NT2/D1 (cell line): ENCODE measurements at regions not wholly inside any gene's neighbourhood (a gene's known extent, or its start where the extent isn't known, plus 50 kb on each side); places are given as distances from the start of the nearest gene placed in this dataset.
"Not testable (repeated sequence)": the region's sequence is repeated elsewhere in the genome, so short reads cannot be mapped to it uniquely, and the experiment has no call there.

Source experiments
- DNase-seq: peaks from one replicate; pipeline ENCODE4 v3.0.0-alpha.2; 2011; ENCODE audit warnings: low read depth, low spot score
- H3K27me3 ChIP-seq: 2 replicates; pipeline ENCODE4 v1.6.0; 2011; ENCODE audit warnings: mild to moderate bottlenecking; ENCODE audit not compliant: insufficient read length, insufficient read depth
- H3K36me3 ChIP-seq: 2 replicates; pipeline ENCODE4 v1.6.1; 2011; ENCODE audit warnings: mild to moderate bottlenecking, low read length, mixed read lengths; ENCODE audit not compliant: insufficient read depth, insufficient read length
- H3K4me1 ChIP-seq: 2 replicates; pipeline ENCODE4 v1.5.1; 2011; ENCODE audit not compliant: insufficient read depth, insufficient read length
- H3K4me3 ChIP-seq: 2 replicates; pipeline ENCODE4 v1.5.1; 2011; ENCODE audit warnings: low read depth; ENCODE audit not compliant: insufficient read length
- H3K9ac ChIP-seq: 2 replicates; pipeline ENCODE4 v1.6.0; 2011; ENCODE audit warnings: low read depth; ENCODE audit not compliant: insufficient read length
- H3K9me3 ChIP-seq: 2 replicates; pipeline ENCODE4 v1.5.1; 2011; ENCODE audit warnings: mild to moderate bottlenecking, low read length; ENCODE audit not compliant: insufficient read depth
- SUZ12 ChIP-seq: IDR thresholded peaks from 2 replicates; pipeline ENCODE4 v1.6.1; 2011; ENCODE audit not compliant: insufficient read length, insufficient read depth; ENCODE audit errors: extremely low read depth
- YY1 ChIP-seq: IDR thresholded peaks from 2 replicates; pipeline ENCODE4 v1.6.1; 2011; ENCODE audit not compliant: insufficient read length, insufficient read depth
- ZNF274 ChIP-seq: IDR thresholded peaks from 2 replicates; pipeline ENCODE4 v1.6.1; 2011; ENCODE audit warnings: mild to moderate bottlenecking, low read depth, low read length

GRCh38 chr3:162391301-162391700, 894.7 kb downstream of the OTOL1 start:
- H3K4me3 ChIP-seq: no peak overlapping the region
- DNase-seq: no peak
- TF ChIP-seq YY1 (no peak), ZNF274 (no peak), SUZ12 (no peak)
- H3K9me3 ChIP-seq: no peaks in the 10 kb centered on the region
- H3K27me3 ChIP-seq: no peaks in the 10 kb centered on the region
- no peak overlapping the region for H3K9ac ChIP-seq
- no peaks in the 10 kb centered on the region for H3K4me1 ChIP-seq
- H3K36me3 ChIP-seq: no peaks in the 10 kb centered on the region

DNA sequence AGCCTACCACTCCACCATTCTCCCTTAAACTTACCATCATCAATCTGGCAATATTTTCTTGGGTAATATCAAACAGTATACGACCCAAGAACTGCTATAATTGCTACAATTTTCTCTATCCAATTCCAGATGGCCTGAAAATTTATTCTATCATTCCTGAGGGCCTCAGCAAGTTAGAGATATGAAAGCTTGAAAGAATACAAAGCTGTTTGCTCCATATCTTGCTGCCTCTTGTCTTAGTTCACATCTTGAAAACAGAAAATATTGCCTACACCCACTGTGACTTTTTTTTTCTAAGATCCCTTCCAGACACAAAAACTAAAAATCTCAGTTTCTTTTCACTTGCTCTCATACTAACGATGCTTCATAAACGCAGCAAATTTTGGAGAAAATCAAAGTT, 898.9 kb downstream of the OTOL1 start:
- no peaks in the 10 kb centered on the region for H3K36me3 ChIP-seq
- no peak for DNase-seq
- no peaks in the 10 kb centered on the region for H3K4me1 ChIP-seq
- no peaks in the 10 kb centered on the region for H3K27me3 ChIP-seq
- no peak for TF ChIP-seq SUZ12
- TF ChIP-seq YY1: no peak
- no peak for TF ChIP-seq ZNF274
- no peak overlapping the region for H3K9ac ChIP-seq
- no peaks in the 10 kb centered on the region for H3K9me3 ChIP-seq
- no peak overlapping the region for H3K4me3 ChIP-seq

DNA sequence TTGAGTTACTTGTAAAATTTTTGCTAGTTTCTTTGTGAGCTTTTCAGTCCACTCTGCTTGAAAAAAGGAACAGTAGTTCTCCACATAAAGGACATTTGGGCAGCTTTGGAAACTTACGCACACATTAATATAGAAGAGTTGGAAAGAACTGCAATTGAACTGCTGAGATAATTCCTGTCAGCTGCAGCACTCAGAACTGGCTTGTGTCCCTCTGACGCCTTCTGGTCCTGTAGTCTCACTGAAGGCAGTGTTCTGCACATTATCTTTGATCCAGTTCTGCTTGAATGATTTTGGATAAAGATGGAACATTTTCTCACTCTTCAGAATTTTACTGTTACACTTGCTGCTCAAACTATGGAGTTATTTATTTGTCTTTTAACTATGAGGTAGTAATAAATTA, 901.9 kb downstream of the OTOL1 start:
- Histone ChIP-seq H3K27me3 (no peaks in the 10 kb centered on the region), H3K4me3 (no peak overlapping the region), H3K36me3 (no peaks in the 10 kb centered on the region), H3K4me1 (no peaks in the 10 kb centered on the region), H3K9ac (no peak overlapping the region), H3K9me3 (no peaks in the 10 kb centered on the region)
- no peak for DNase-seq
- TF ChIP-seq ZNF274 (no peak), YY1 (no peak)

DNA sequence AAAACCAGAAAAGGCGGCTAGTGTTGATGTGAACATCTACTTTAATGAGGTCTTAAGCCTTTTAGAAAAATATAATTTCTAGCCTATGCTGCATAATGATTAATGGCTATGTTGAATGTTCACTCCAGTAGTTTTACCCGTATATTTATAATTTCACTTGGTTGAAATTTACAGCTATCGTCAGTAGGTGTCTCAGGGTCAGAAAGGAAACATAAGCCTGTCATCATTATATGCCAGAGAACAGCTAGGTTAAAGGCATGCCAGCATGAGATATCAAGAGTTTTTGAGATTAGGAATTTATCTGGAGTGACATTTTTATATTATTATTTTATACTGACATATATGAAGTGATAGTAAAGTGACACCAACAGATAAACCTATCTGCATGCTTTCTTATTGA, 904.1 kb downstream of the OTOL1 start:
- no peak for TF ChIP-seq YY1
- TF ChIP-seq ZNF274: no peak
- TF ChIP-seq SUZ12: no peak
- H3K4me3 ChIP-seq: no peak overlapping the region
- no peak overlapping the region for H3K9ac ChIP-seq
- H3K4me1 ChIP-seq: no peaks in the 10 kb centered on the region
- no peaks in the 10 kb centered on the region for H3K36me3 ChIP-seq
- DNase-seq: no peak
- no peaks in the 10 kb centered on the region for H3K27me3 ChIP-seq
- no peaks in the 10 kb centered on the region for H3K9me3 ChIP-seq

- not testable (repeated sequence) for H3K9me3 ChIP-seq, H3K36me3 ChIP-seq, H3K27me3 ChIP-seq, DNase-seq, H3K4me1 ChIP-seq, H3K4me3 ChIP-seq, H3K9ac ChIP-seq
Observed at GRCh38 chr3:162411556-162411955, 914.9 kb downstream of the OTOL1 start.

- H3K9ac ChIP-seq: no peak overlapping the region
- no peaks in the 10 kb centered on the region for H3K27me3 ChIP-seq
- DNase-seq: no peak
- H3K36me3 ChIP-seq: no peaks in the 10 kb centered on the region
- no peaks in the 10 kb centered on the region for H3K9me3 ChIP-seq
- no peak overlapping the region for H3K4me3 ChIP-seq
- no peak for TF ChIP-seq ZNF274
- no peak for TF ChIP-seq YY1
- H3K4me1 ChIP-seq: no peaks in the 10 kb centered on the region
Observed at GRCh38 chr3:162421721-162422120, 925.1 kb downstream of the OTOL1 start.

GRCh38 chr3:162428192-162428591, 931.6 kb downstream of the OTOL1 start:
- no peak for TF ChIP-seq YY1
- no peak for TF ChIP-seq SUZ12
- H3K27me3 ChIP-seq: no peaks in the 10 kb centered on the region
- no peak overlapping the region for H3K9ac ChIP-seq
- H3K36me3 ChIP-seq: no peaks in the 10 kb centered on the region
- H3K9me3 ChIP-seq: no peaks in the 10 kb centered on the region
- H3K4me1 ChIP-seq: no peaks in the 10 kb centered on the region
- DNase-seq: no peak
- H3K4me3 ChIP-seq: no peak overlapping the region

DNA sequence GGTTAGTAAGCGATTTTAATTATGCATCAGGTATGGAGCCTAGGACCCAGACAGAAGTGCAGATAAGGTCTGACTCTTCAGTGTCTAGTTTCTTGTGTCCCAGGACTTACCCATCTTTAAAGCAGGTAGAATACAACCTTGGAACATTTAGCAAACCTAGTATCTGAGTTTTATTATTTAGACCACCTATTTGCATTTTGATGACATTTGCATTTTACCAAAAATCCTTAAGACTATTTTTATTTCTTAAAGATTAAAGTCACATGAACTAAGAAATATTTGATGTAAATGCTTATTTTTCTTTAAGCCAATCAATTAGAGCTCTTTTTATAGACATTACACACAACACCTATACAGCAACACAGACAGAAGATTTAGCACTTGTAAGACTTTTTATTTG, 939.1 kb downstream of the OTOL1 start:
- H3K9ac ChIP-seq: no peak overlapping the region
- H3K36me3 ChIP-seq: no peaks in the 10 kb centered on the region
- H3K9me3 ChIP-seq: no peaks in the 10 kb centered on the region
- H3K27me3 ChIP-seq: no peaks in the 10 kb centered on the region
- H3K4me1 ChIP-seq: no peaks in the 10 kb centered on the region
- no peak overlapping the region for H3K4me3 ChIP-seq
- TF ChIP-seq ZNF274 (no peak), YY1 (no peak), SUZ12 (no peak)
- no peak for DNase-seq
